ENCODE measurements at regions not wholly inside any gene's neighbourhood (a gene's known extent, or its start where the extent isn't known, plus 50 kb on each side); places are given as distances from the start of the nearest gene placed in this dataset.

- Mint-ChIP-seq H3K27ac (no peak overlapping the region), H3K4me3 (no peak overlapping the region), H3K36me3 (ENCODE audit: low read depth) (no peaks in the 10 kb centered on the region), H3K9me3 (peaks cover 2% of the 10 kb centered on the region), H3K4me1 (ENCODE audit: low read depth) (no peaks in the 10 kb centered on the region), H3K27me3 (peaks cover 2% of the 10 kb centered on the region)
- ATAC-seq, result no peak
- POLR2A ChIA-PET, result no interaction called here
- CTCF ChIA-PET, result no interaction called here
- intact Hi-C loops (cut with micrococcal nuclease), result no loop called here
- TF ChIP-seq, protein P1, sequence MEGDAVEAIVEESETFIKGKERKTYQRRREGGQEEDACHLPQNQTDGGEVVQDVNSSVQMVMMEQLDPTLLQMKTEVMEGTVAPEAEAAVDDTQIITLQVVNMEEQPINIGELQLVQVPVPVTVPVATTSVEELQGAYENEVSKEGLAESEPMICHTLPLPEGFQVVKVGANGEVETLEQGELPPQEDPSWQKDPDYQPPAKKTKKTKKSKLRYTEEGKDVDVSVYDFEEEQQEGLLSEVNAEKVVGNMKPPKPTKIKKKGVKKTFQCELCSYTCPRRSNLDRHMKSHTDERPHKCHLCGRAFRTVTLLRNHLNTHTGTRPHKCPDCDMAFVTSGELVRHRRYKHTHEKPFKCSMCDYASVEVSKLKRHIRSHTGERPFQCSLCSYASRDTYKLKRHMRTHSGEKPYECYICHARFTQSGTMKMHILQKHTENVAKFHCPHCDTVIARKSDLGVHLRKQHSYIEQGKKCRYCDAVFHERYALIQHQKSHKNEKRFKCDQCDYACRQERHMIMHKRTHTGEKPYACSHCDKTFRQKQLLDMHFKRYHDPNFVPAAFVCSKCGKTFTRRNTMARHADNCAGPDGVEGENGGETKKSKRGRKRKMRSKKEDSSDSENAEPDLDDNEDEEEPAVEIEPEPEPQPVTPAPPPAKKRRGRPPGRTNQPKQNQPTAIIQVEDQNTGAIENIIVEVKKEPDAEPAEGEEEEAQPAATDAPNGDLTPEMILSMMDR (IDR thresholded peaks at IDR 0.05), result no peak
- no peak for DNase-seq
Observed at GRCh38 chr2:223457301-223457700, 144.9 kb downstream of the SCG2 start.

GRCh38 chr2:223459328-223459939 lies 142.7 kb downstream of the SCG2 start:
- ATAC-seq (no peak), DNase-seq (no peak)
- H3K9me3 Mint-ChIP-seq, result no peaks in the 10 kb centered on the region
- TF ChIP-seq, protein P1 (IDR thresholded peaks at IDR 0.05), result peak; percentile 50
- intact Hi-C loops (cut with micrococcal nuclease), result no loop called here
- H3K27me3 Mint-ChIP-seq, result no peaks in the 10 kb centered on the region
- ChIA-PET POLR2A (no interaction called here), CTCF (interaction anchor here (0.6 to 1.1 kb wide), 3 partner anchors 11 to 339 kb away, joined by 3 to 4 read pairs (median 3); no protein-coding TSS in a partner anchor)
- no peak overlapping the region for H3K27ac Mint-ChIP-seq
- no peak overlapping the region for H3K4me3 Mint-ChIP-seq
- no peaks in the 10 kb centered on the region for H3K4me1 Mint-ChIP-seq (ENCODE audit: low read depth)
- H3K36me3 Mint-ChIP-seq (ENCODE audit: low read depth), result no peaks in the 10 kb centered on the region

DNA sequence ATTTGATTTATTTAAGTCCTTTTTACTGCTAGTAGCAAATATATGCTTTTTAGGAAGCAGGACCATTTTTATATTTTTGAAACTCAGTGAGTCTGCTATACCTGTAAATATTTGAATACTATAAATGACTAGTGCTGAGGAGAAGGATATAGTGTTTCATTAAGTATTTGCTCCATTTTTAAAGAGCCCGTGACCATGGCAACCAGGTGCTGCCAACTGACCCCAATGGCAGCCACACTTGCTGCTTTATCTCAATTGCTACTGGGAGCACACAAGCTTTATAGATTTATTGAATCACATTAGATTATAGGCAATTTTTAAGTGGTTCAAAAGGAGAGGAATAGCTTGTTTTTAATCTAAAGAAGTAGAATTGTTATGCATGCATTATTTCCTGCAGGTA lies 142.0 kb downstream of the SCG2 start:
- H3K4me1 Mint-ChIP-seq (ENCODE audit: low read depth), result no peaks in the 10 kb centered on the region
- TF ChIP-seq, protein P1 (IDR thresholded peaks at IDR 0.05), result no peak
- H3K27me3 Mint-ChIP-seq, result no peaks in the 10 kb centered on the region
- H3K27ac Mint-ChIP-seq, result no peak overlapping the region
- no peaks in the 10 kb centered on the region for H3K9me3 Mint-ChIP-seq
- ATAC-seq (no peak), DNase-seq (no peak)
- ChIA-PET CTCF (interaction anchor here (1.1 kb wide), 1 partner anchor 83 kb away, joined by 3 read pairs; no protein-coding TSS in a partner anchor), POLR2A (no interaction called here)
- H3K4me3 Mint-ChIP-seq, result no peak overlapping the region
- no peaks in the 10 kb centered on the region for H3K36me3 Mint-ChIP-seq (ENCODE audit: low read depth)
- intact Hi-C loops (cut with micrococcal nuclease), result no loop called here

GRCh38 chr2:223460774-223461211 lies 141.4 kb downstream of the SCG2 start:
- POLR2A ChIA-PET, result no interaction called here

GRCh38 chr2:223464071-223464470 lies 138.1 kb downstream of the SCG2 start:
- Mint-ChIP-seq H3K27ac (no peak overlapping the region), H3K4me1 (ENCODE audit: low read depth) (no peaks in the 10 kb centered on the region), H3K9me3 (no peaks in the 10 kb centered on the region), H3K36me3 (ENCODE audit: low read depth) (no peaks in the 10 kb centered on the region), H3K4me3 (no peak overlapping the region), H3K27me3 (no peaks in the 10 kb centered on the region)
- intact Hi-C loops (cut with micrococcal nuclease), result no loop called here
- ATAC-seq (no peak), DNase-seq (no peak)
- ChIA-PET CTCF (no interaction called here), POLR2A (interaction anchor here (1.5 kb wide), 1 partner anchor 42 kb away, joined by 3 read pairs; no protein-coding TSS in a partner anchor)
- TF ChIP-seq, protein P1 (IDR thresholded peaks at IDR 0.05), result no peak

More at GRCh38 chr2:223460774-223461211, 141.4 kb downstream of the SCG2 start:
- TF ChIP-seq, protein P1 (IDR thresholded peaks at IDR 0.05), result no peak
- intact Hi-C loops (cut with micrococcal nuclease), result no loop called here
- DNase-seq, result no peak
- Mint-ChIP-seq H3K4me3 (no peak overlapping the region), H3K36me3 (ENCODE audit: low read depth) (no peaks in the 10 kb centered on the region), H3K27me3 (no peaks in the 10 kb centered on the region), H3K9me3 (no peaks in the 10 kb centered on the region), H3K27ac (no peak overlapping the region), H3K4me1 (ENCODE audit: low read depth) (no peaks in the 10 kb centered on the region)
- ATAC-seq, result no peak
- CTCF ChIA-PET, result interaction anchor here (1.1 kb wide), 1 partner anchor 82 kb away, joined by 3 read pairs; no protein-coding TSS in a partner anchor

Data from activated CD8-positive, alpha-beta T cell treated with anti-CD3 and anti-CD28 coated beads for 36 hours (primary cell).